Panc1 (cell line): ENCODE measurements at regions not wholly inside any gene's neighbourhood (a gene's known extent, or its start where the extent isn't known, plus 50 kb on each side); places are given as distances from the start of the nearest gene placed in this dataset.

Experiments
- ATAC-seq: fragments of 200-7000 bp; cut with Tn5 transposase; 2 replicates; pipeline ENCODE4 v1.9.1; 2020; ENCODE audit warnings: mild to moderate bottlenecking, moderate library complexity
- BruUV-seq: library from RNA; stranded (reverse); fragments of 400-500 nt; replicated peaks from 2 replicates; lab custom pipeline; 2021; lab: Mats Ljungman, UMichigan
- CTCF ChIA-PET: fragments of 300-600 bp; sonication (Branson Sonifier 250); formaldehyde crosslinking; loops from one replicate; lab custom pipeline; 2022; ENCODE audit warnings: antibody characterized with exemption; lab: Charles Lee
- POLR2A ChIA-PET: fragments of 300-600 bp; sonication (Branson Sonifier 250); formaldehyde crosslinking; loops from one replicate; lab custom pipeline; 2022; ENCODE audit warnings: antibody characterized with exemption; lab: Charles Lee
- DNase-seq: peaks from one replicate; pipeline ENCODE4 v3.0.0-alpha.2; 2010; ENCODE audit warnings: low read depth, low spot score
- H3K27ac ChIP-seq: 2 replicates; pipeline ENCODE4 v1.5.1; 2011; ENCODE audit warnings: mild to moderate bottlenecking, low read length, inconsistent platforms
- H3K27me3 ChIP-seq: fragments of 200-500 bp; sonication (Bioruptor generic); 2 replicates; pipeline ENCODE4 v1.6.0; 2014; ENCODE audit warnings: low read length, inconsistent platforms; ENCODE audit not compliant: control insufficient read depth, insufficient read depth
- H3K36me3 ChIP-seq: fragments of 200-500 bp; sonication (Bioruptor generic); 2 replicates; pipeline ENCODE4 v1.5.1; 2014; ENCODE audit warnings: inconsistent platforms, mild to moderate bottlenecking, low read length, moderate library complexity; ENCODE audit not compliant: control insufficient read depth, insufficient read depth
- H3K4me1 ChIP-seq: 2 replicates; pipeline ENCODE4 v1.5.1; 2011; ENCODE audit warnings: inconsistent platforms, mild to moderate bottlenecking, low read length, moderate library complexity; ENCODE audit not compliant: control insufficient read depth, insufficient read depth
- H3K4me3 ChIP-seq, 2 experiments: 2 replicates each; pipeline ENCODE4 v1.5.1; 2011 to 2012; ENCODE audit warnings: low read depth in 2 of 2, low read length in 2 of 2, mild to moderate bottlenecking in 2 of 2, inconsistent platforms in 1 of 2, moderate library complexity in 1 of 2
- H3K9me3 ChIP-seq: fragments of 200-500 bp; sonication (Bioruptor generic); 2 replicates; pipeline ENCODE4 v1.5.1; 2014; ENCODE audit warnings: low read depth, mild to moderate bottlenecking, inconsistent platforms, low read length, moderate library complexity; ENCODE audit not compliant: control insufficient read depth, insufficient read depth
- POLR2AphosphoS5 ChIP-seq: IDR thresholded peaks from 2 replicates; pipeline ENCODE4 v1.6.1; 2012; ENCODE audit warnings: mild to moderate bottlenecking, low read depth, low read length, moderate library complexity
- SIN3A ChIP-seq: IDR thresholded peaks from 2 replicates; pipeline ENCODE4 v1.6.1; 2012; ENCODE audit warnings: low read depth, mild to moderate bottlenecking, low read length, moderate library complexity, borderline replicate concordance; ENCODE audit not compliant: insufficient read depth
- TCF7L2 ChIP-seq: IDR thresholded peaks from 2 replicates; pipeline ENCODE4 v1.6.1; 2011; ENCODE audit warnings: mild to moderate bottlenecking, low read depth, low read length, inconsistent platforms
- in situ Hi-C: cut with HindIII; loops from 2 replicates; pipeline ENCODE4 v1.10.0; 2016; ENCODE audit warnings: low sequenced_read_pairs, low pct_unique_long_range_greater_than_20kb
- intact Hi-C: fragments of 100-400 bp; cut with micrococcal nuclease; formaldehyde crosslinking; loops from one replicate; pipeline ENCODE4 v1.10.0; 2022; ENCODE audit not compliant: unreplicated experiment
- TF ChIP-seq, protein P1 (sequence below): fragments of 450-650 bp; IDR thresholded peaks from 2 replicates; pipeline ENCODE4 v1.5.1; 2017; ENCODE audit warnings: mild to moderate bottlenecking
- TF ChIP-seq, protein P2 (sequence below), 2 experiments: IDR thresholded peaks; 2 replicates each; pipeline ENCODE4 v1.6.1; 2011 to 2012; ENCODE audit warnings: low read depth in 2 of 2, control low read depth in 1 of 2, low read length in 1 of 2, mild to moderate bottlenecking in 1 of 2, moderate library complexity in 1 of 2; ENCODE audit not compliant: insufficient read depth in 1 of 2

DNA sequence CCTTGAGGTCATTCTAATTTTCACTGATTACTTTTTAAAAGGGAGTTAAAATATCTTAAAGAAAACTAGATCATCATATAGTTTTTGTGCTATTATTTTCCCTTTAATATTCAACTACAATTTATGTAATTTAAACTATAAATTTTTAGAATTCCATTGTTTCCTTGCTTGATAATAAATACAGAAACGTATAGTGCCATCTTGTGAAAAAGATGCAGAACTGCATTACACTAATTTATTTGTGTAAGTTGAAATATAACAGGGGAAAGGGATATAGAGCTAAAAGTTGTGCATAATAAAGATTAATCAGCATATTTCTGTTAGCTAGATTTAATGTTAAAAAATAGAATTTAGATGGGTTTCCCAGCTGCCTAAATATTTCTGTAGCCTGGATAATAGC lies 61.5 kb upstream of the TDRD3 start:
- in situ Hi-C loops (no loop called here), intact Hi-C loops (no loop called here)
- no peak overlapping the region for H3K4me3 ChIP-seq
- DNase-seq (no peak), ATAC-seq (no peak)
- no peaks in the 10 kb centered on the region for H3K27me3 ChIP-seq
- no peak overlapping the region for H3K27ac ChIP-seq
- H3K9me3 ChIP-seq = no peaks in the 10 kb centered on the region
- no peak for TF ChIP-seq POLR2AphosphoS5
- TF ChIP-seq, protein P1, sequence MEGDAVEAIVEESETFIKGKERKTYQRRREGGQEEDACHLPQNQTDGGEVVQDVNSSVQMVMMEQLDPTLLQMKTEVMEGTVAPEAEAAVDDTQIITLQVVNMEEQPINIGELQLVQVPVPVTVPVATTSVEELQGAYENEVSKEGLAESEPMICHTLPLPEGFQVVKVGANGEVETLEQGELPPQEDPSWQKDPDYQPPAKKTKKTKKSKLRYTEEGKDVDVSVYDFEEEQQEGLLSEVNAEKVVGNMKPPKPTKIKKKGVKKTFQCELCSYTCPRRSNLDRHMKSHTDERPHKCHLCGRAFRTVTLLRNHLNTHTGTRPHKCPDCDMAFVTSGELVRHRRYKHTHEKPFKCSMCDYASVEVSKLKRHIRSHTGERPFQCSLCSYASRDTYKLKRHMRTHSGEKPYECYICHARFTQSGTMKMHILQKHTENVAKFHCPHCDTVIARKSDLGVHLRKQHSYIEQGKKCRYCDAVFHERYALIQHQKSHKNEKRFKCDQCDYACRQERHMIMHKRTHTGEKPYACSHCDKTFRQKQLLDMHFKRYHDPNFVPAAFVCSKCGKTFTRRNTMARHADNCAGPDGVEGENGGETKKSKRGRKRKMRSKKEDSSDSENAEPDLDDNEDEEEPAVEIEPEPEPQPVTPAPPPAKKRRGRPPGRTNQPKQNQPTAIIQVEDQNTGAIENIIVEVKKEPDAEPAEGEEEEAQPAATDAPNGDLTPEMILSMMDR = peak; percentile 35; the same call in 1 of the 2 replicates
- no TSS peak for BruUV-seq
- H3K4me1 ChIP-seq = no peaks in the 10 kb centered on the region
- H3K36me3 ChIP-seq = no peaks in the 10 kb centered on the region
- ChIA-PET CTCF (interaction anchor here (0.6 to 1.2 kb wide), 3 partner anchors 38 to 96 kb away, joined by 3 read pairs; no protein-coding TSS in a partner anchor), POLR2A (no interaction called here)

DNA sequence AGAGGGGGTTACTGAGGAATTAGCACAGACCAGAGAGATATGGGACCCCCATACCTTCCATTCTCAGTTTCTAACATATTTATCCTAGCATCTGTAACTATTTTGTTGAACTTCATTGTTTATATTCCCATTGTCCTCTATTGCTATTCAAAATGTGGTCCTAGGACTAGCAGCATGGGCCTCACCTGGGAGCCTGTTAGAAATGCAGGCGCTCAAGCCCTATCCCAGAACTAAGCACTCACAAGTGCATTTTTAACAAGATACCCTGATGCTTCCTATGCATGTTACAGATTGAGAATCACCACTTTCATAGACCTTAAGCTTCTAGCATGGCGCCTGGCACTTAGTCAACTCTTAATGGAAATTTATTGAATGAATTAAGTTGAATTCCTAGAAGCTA lies 58.3 kb upstream of the TDRD3 start:
- BruUV-seq = no TSS peak
- in situ Hi-C loops = no loop called here
- Histone ChIP-seq H3K4me3 (no peak overlapping the region), H3K9me3 (no peaks in the 10 kb centered on the region), H3K27me3 (no peaks in the 10 kb centered on the region), H3K27ac (no peak overlapping the region), H3K4me1 (no peaks in the 10 kb centered on the region), H3K36me3 (no peaks in the 10 kb centered on the region)
- intact Hi-C loops = no loop called here
- ChIA-PET POLR2A (no interaction called here), CTCF (no interaction called here)
- TF ChIP-seq SIN3A (no peak), POLR2AphosphoS5 (no peak), TCF7L2 (no peak)
- TF ChIP-seq, protein P2, sequence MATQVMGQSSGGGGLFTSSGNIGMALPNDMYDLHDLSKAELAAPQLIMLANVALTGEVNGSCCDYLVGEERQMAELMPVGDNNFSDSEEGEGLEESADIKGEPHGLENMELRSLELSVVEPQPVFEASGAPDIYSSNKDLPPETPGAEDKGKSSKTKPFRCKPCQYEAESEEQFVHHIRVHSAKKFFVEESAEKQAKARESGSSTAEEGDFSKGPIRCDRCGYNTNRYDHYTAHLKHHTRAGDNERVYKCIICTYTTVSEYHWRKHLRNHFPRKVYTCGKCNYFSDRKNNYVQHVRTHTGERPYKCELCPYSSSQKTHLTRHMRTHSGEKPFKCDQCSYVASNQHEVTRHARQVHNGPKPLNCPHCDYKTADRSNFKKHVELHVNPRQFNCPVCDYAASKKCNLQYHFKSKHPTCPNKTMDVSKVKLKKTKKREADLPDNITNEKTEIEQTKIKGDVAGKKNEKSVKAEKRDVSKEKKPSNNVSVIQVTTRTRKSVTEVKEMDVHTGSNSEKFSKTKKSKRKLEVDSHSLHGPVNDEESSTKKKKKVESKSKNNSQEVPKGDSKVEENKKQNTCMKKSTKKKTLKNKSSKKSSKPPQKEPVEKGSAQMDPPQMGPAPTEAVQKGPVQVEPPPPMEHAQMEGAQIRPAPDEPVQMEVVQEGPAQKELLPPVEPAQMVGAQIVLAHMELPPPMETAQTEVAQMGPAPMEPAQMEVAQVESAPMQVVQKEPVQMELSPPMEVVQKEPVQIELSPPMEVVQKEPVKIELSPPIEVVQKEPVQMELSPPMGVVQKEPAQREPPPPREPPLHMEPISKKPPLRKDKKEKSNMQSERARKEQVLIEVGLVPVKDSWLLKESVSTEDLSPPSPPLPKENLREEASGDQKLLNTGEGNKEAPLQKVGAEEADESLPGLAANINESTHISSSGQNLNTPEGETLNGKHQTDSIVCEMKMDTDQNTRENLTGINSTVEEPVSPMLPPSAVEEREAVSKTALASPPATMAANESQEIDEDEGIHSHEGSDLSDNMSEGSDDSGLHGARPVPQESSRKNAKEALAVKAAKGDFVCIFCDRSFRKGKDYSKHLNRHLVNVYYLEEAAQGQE (IDR thresholded peaks at IDR 0.05; ENCODE audit: insufficient read depth in 1 of 2, low read depth in 2 of 2, low read length in 1 of 2) = no peak
- TF ChIP-seq, protein P1 = no peak
- ATAC-seq = no peak
- DNase-seq = no peak
